GM10248 (cell line): ENCODE measurements at regions not wholly inside any gene's neighbourhood (a gene's known extent, or its start where the extent isn't known, plus 50 kb on each side); places are given as distances from the start of the nearest gene placed in this dataset.

ENCODE experiments used
- CTCF ChIA-PET: fragments of 300-600 bp; sonication (Branson Sonifier 250); formaldehyde crosslinking; extraction: SDS; loops from one replicate; lab custom pipeline; 2021; ENCODE audit warnings: antibody characterized with exemption; lab: Yijun Ruan, JAX
- POLR2A ChIA-PET: fragments of 350-650 bp; sonication (Branson Sonifier 250); formaldehyde crosslinking; extraction: SDS; loops from one replicate; lab custom pipeline; 2020; ENCODE audit warnings: antibody characterized with exemption; lab: Yijun Ruan, JAX
- DNase-seq: peaks from one replicate; pipeline ENCODE4 v3.0.0; 2012; ENCODE audit errors: extremely low spot score
- CTCF ChIP-seq: IDR thresholded peaks from 2 replicates; pipeline ENCODE4 v1.5.1; 2012; ENCODE audit warnings: mild to moderate bottlenecking, low read depth; ENCODE audit errors: extremely low read depth, missing control alignments, control extremely low read depth

- DNase-seq, result peak; percentile 7
- POLR2A ChIA-PET, result no interaction called here
- no peak for TF ChIP-seq CTCF
- CTCF ChIA-PET, result no interaction called here
Observed at GRCh38 chr15:99440551-99441443, 125.0 kb upstream of the MEF2A start.

GRCh38 chr15:99441444-99441800 lies 124.4 kb upstream of the MEF2A start:
- no peak for DNase-seq
- POLR2A ChIA-PET, result no interaction called here
- CTCF ChIA-PET, result no interaction called here
- TF ChIP-seq CTCF, result no peak

- ChIA-PET CTCF (interaction anchor here (1.1 kb wide), 1 partner anchor 9 kb away, joined by 3 read pairs; no protein-coding TSS in a partner anchor), POLR2A (no interaction called here)
- TF ChIP-seq CTCF, result no peak
- DNase-seq, result peak; percentile 5
Observed at GRCh38 chr15:99441871-99442251, 123.9 kb upstream of the MEF2A start.

- ChIA-PET POLR2A (no interaction called here), CTCF (interaction anchor here (1.1 kb wide), 1 partner anchor 9 kb away, joined by 3 read pairs; no protein-coding TSS in a partner anchor)
- no peak for TF ChIP-seq CTCF
- DNase-seq, result no peak
Observed at GRCh38 chr15:99442252-99442897, 123.4 kb upstream of the MEF2A start.

- peak; percentile 8 for DNase-seq
- ChIA-PET CTCF (interaction anchor here (0.9 kb wide), 1 partner anchor 261 kb away, joined by 4 read pairs; no protein-coding TSS in a partner anchor), POLR2A (no interaction called here)
- TF ChIP-seq CTCF, result no peak
Observed at GRCh38 chr15:99443056-99443756, 122.6 kb upstream of the MEF2A start.

GRCh38 chr15:99443768-99444446 lies 121.9 kb upstream of the MEF2A start:
- DNase-seq, result peak; percentile 11
- POLR2A ChIA-PET, result no interaction called here
- CTCF ChIA-PET, result interaction anchor here (0.9 kb wide), 1 partner anchor 261 kb away, joined by 4 read pairs; no protein-coding TSS in a partner anchor
- TF ChIP-seq CTCF, result no peak
